Progenitor cell of endocrine pancreas (in vitro differentiated cells): ENCODE measurements at regions not wholly inside any gene's neighbourhood (a gene's known extent, or its start where the extent isn't known, plus 50 kb on each side); places are given as distances from the start of the nearest gene placed in this dataset.
A peak's percentile ranks its signal among the peaks of the same experiment; 100 is the strongest.

Experiments used
- DNase-seq: peaks from one replicate; pipeline ENCODE4 v3.0.0; 2021; ENCODE audit warnings: low spot score; ENCODE audit not compliant: unreplicated experiment
- H3K27ac Mint-ChIP-seq: 2 replicates; pipeline ENCODE4 v1.8.0; 2021; ENCODE audit warnings: mild to moderate bottlenecking, moderate library complexity, mixed read lengths
- H3K27me3 Mint-ChIP-seq: 2 replicates; pipeline ENCODE4 v1.8.0; 2021; ENCODE audit warnings: mixed read lengths
- H3K36me3 Mint-ChIP-seq: 2 replicates; pipeline ENCODE4 v1.8.0; 2022; ENCODE audit warnings: mixed read lengths; ENCODE audit not compliant: insufficient read depth
- H3K4me1 Mint-ChIP-seq: 2 replicates; pipeline ENCODE4 v1.8.0; 2021; ENCODE audit warnings: low read depth, mixed read lengths
- H3K4me3 Mint-ChIP-seq: 2 replicates; pipeline ENCODE4 v1.8.0; 2021; ENCODE audit warnings: low read depth, mild to moderate bottlenecking, moderate library complexity, mixed read lengths
- H3K9me3 Mint-ChIP-seq: 2 replicates; pipeline ENCODE4 v1.8.0; 2021; ENCODE audit warnings: low read depth, mixed read lengths
- TF ChIP-seq, protein P1 (sequence below): fragments of 200-600 bp; sonication (generic); IDR thresholded peaks from one replicate; pipeline ENCODE4 v1.5.0; 2021; ENCODE audit warnings: antibody characterized with exemption, mild to moderate bottlenecking; ENCODE audit not compliant: unreplicated experiment

DNA sequence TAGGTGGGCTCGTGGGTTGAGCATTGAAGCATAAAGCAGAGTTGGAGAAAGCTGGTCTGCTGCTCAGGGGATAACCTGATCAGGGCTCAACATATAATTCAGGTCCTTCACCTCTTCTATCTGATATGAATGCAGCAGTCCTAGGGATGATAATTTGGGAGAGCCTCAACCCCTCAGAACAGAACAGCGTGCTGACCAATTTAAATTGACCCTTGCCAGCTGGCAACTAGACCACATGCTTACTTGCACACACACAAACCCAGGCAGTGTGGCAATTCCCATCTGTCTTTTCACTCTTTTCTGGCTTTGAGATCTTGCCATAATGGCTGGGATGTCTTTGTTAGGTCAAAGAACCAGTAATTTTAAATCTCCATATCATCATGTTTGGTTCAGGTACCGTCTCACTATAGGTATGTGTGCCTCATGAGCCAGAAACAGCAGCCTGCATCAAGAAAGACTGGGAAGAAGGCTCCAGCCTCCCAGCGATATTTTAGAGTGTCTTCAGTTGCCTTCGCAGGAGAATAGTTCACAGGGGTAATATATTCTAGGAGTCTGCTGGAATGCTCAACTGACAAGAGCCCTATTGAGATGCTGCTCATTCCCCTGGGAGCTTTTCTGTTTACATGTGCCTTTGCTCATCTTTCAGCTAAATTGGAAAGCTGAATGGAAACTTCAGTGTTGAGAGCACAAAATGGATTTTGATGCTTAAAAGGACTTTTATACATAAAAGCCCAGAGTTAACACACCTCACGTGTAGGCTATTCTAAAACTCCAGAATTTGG is 497.6 kb downstream of the RASEF start:
- TF ChIP-seq, protein P1, sequence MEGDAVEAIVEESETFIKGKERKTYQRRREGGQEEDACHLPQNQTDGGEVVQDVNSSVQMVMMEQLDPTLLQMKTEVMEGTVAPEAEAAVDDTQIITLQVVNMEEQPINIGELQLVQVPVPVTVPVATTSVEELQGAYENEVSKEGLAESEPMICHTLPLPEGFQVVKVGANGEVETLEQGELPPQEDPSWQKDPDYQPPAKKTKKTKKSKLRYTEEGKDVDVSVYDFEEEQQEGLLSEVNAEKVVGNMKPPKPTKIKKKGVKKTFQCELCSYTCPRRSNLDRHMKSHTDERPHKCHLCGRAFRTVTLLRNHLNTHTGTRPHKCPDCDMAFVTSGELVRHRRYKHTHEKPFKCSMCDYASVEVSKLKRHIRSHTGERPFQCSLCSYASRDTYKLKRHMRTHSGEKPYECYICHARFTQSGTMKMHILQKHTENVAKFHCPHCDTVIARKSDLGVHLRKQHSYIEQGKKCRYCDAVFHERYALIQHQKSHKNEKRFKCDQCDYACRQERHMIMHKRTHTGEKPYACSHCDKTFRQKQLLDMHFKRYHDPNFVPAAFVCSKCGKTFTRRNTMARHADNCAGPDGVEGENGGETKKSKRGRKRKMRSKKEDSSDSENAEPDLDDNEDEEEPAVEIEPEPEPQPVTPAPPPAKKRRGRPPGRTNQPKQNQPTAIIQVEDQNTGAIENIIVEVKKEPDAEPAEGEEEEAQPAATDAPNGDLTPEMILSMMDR: no peak
- H3K4me3 Mint-ChIP-seq: no peak overlapping the region
- no peak for DNase-seq
- no peaks in the 10 kb centered on the region for H3K9me3 Mint-ChIP-seq
- peaks cover 6% of the 10 kb centered on the region for H3K4me1 Mint-ChIP-seq
- H3K27me3 Mint-ChIP-seq: no peaks in the 10 kb centered on the region
- no peak overlapping the region for H3K27ac Mint-ChIP-seq
- peaks cover 1% of the 10 kb centered on the region for H3K36me3 Mint-ChIP-seq

DNA sequence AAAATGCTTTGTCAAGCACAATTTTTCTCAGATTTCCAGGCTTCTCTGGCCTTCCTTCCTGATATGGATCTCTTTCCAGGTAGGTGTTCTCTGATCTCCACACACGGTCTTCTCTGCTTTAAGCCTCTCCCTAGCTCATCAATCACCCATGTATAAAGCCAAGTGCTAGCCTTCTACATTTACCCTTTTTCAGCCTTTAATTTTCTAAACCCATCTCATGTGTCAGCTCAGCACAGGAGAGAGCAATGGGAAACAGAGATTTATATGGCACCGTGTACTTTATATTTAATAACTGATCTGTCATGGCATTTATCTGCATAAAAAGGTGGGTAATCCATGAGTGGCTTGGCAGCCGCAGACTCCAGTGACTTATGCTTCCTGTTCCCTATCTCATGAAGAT is 495.0 kb downstream of the RASEF start:
- H3K27me3 Mint-ChIP-seq: no peaks in the 10 kb centered on the region
- H3K4me3 Mint-ChIP-seq: no peak overlapping the region
- TF ChIP-seq, protein P1: no peak
- no peak for DNase-seq
- peaks cover 1% of the 10 kb centered on the region for H3K36me3 Mint-ChIP-seq
- H3K4me1 Mint-ChIP-seq: no peaks in the 10 kb centered on the region
- peaks cover 2% of the 10 kb centered on the region for H3K9me3 Mint-ChIP-seq
- no peak overlapping the region for H3K27ac Mint-ChIP-seq

DNA sequence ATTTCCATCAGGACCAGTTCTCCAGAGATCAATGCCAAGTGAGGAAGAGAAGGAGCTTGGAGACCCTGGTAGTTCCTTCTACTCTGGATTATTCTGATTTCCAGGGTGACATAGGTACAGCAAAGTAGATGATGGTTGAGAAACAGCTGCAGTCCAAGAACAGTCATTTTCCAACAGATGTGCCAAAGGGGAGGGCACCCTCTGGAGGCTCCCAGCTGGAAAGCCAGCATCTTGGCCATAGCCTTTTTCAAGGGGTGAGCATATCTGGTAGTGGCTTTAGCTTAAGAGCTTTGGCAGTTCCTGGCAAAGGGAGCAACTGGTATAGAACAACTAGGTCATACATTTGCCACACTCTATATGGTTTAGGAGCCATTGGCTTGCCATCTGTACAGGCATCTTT is 492.7 kb downstream of the RASEF start:
- no peak overlapping the region for H3K4me3 Mint-ChIP-seq
- TF ChIP-seq, protein P1: peak; percentile 10
- H3K36me3 Mint-ChIP-seq: no peaks in the 10 kb centered on the region
- H3K4me1 Mint-ChIP-seq: no peaks in the 10 kb centered on the region
- DNase-seq: no peak
- H3K27me3 Mint-ChIP-seq: no peaks in the 10 kb centered on the region
- H3K9me3 Mint-ChIP-seq: peaks cover 19% of the 10 kb centered on the region
- H3K27ac Mint-ChIP-seq: no peak overlapping the region

DNA sequence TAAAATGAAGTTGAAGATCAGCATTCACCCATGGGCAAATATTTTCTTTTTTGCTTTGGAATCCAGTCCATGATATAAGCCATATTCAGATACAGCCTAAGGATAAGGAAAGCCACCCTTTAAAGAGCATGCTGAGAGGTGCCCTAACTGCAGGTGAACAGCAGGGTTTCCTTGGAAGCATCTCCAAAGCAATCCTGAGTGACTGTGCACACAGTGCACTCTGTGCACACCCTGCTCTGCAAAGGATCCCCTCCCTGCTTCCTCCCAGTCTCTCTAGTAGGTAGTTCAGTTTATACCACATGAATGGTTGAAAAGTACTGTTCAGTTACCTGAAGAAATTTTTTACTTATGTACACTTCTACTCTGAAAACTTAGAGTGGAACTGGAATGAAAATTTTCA is 491.4 kb downstream of the RASEF start:
- Mint-ChIP-seq H3K9me3 (peaks cover 24% of the 10 kb centered on the region), H3K27me3 (no peaks in the 10 kb centered on the region), H3K36me3 (no peaks in the 10 kb centered on the region), H3K4me3 (no peak overlapping the region), H3K4me1 (no peaks in the 10 kb centered on the region), H3K27ac (no peak overlapping the region)
- TF ChIP-seq, protein P1: no peak
- DNase-seq: no peak

DNA sequence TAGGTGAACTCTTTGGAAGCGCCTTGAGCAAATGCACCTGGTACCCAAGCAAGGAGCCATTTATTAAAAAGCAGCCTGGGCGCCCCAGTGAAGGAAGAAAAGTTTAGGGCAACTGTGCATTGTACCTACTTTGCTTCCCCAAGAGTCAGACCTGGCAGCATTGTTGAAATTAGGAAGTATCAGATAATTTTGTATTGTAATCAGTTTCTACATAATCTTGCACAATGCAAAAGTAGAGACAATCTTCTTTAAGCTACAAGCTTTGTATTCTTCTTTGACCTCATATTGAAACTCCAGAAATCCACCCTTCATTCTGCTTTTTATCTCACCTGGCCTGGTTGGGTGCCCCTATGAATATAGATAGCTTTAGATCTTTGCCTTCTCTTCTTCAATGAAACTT is 490.8 kb downstream of the RASEF start:
- Mint-ChIP-seq H3K27me3 (no peaks in the 10 kb centered on the region), H3K9me3 (peaks cover 29% of the 10 kb centered on the region), H3K36me3 (no peaks in the 10 kb centered on the region), H3K4me1 (no peaks in the 10 kb centered on the region), H3K4me3 (no peak overlapping the region), H3K27ac (no peak overlapping the region)
- no peak for DNase-seq
- TF ChIP-seq, protein P1: no peak
